ENCODE measurements at regions not wholly inside any gene's neighbourhood (a gene's known extent, or its start where the extent isn't known, plus 50 kb on each side); places are given as distances from the start of the nearest gene placed in this dataset.
A peak's percentile ranks its signal among the peaks of the same experiment; 100 is the strongest.

DNA sequence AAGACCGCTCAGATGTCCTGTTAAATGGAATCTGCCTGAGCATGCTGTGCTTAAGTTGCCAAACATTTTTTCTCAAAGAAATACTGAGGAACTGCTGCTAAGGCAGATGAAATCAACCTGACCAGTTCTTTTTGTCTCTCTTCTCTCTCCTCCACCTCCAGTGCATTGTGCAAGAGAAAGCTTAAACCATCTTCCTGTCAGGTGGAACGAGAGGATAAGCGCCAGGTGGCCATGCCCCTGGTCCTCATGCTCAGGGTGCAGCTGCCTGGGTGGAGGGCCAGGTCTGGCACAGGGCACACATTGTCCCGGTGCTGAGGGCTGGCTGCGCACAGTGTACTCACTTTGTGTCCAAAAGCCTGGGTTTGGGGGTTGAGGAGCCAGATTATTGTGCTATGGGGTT is 176.2 kb upstream of the TP63 start:
- DNase-seq (ENCODE audit: low read depth in 4 of 4, low spot score in 3 of 4): no peak

- no peak for DNase-seq (ENCODE audit: low read depth in 4 of 4, low spot score in 3 of 4)
Observed at GRCh38 chr3:189455641-189456417, 175.4 kb upstream of the TP63 start.

DNA sequence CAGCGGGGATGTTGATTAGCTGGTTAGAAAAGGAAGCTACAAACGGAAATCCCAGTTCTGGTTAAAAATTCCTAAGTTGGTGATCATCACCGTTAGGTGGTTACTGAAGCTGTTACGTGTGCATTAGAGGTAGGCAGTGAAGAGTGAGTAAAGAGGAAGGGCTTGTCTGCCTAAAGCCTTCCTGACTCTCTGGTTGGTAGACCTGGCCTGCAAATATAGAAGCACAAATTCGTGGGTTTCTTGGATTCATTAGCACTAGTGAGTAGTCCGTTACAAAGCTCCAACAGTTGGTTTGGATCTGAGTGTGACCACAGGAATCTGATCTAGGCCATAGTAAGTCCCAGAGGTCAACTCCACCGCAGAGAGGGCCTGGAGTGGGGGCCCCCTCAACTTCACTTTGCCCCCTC is 174.0 kb upstream of the TP63 start:
- no peak for DNase-seq (ENCODE audit: low read depth in 4 of 4, low spot score in 3 of 4)

- no peak for DNase-seq (ENCODE audit: low read depth in 4 of 4, low spot score in 3 of 4)
Observed at GRCh38 chr3:189457631-189458412, 173.4 kb upstream of the TP63 start.

DNA sequence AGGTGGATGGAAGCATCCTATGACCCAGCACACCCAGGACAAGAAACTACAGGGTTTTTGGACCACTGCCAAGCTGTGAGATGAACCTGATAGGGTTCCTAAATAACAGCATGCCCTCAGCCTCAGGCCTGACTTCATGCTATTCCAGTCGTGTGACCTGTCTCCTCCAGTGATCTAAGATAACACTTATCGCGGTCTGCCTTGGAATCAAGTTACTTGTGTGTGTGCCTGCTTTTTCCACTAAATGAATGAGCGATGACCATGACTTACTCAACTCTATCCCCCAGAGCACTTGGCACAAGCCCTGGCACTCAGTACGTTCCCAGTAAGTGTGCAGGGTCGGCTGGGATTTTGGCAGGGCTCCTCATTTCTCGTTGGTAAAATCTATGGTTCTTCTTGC is 172.7 kb upstream of the TP63 start:
- DNase-seq (ENCODE audit: low read depth in 4 of 4, low spot score in 3 of 4): peak in 2 of 4 donors; percentile 10 to 17

- DNase-seq (ENCODE audit: low read depth in 4 of 4, low spot score in 3 of 4): no peak
Observed at GRCh38 chr3:189459231-189459630, 172.0 kb upstream of the TP63 start.

- DNase-seq (ENCODE audit: low read depth in 4 of 4, low spot score in 3 of 4): no peak
Observed at GRCh38 chr3:189460511-189460910, 170.7 kb upstream of the TP63 start.

GRCh38 chr3:189464799-189465198 is 166.4 kb upstream of the TP63 start:
- DNase-seq (ENCODE audit: low read depth in 4 of 4, low spot score in 3 of 4): no peak

DNA sequence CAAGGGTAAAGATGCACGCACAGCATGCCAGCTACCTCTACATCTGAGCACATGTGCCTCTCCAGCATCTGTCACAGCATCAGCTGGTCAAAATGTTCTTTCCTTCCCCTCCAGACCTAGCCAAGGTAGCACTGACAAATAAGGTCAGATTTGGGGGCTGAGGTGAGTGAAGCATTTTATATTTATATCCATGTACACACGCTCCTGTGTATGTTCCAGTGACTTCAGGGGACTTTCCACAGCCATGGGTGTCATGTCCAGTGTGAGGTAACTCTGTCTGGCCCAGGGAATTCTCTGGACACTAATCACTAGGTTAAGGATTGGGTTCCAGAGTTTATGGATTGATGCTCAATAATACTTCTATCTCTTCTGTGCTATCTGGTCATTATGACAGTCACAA is 165.2 kb upstream of the TP63 start:
- no peak for DNase-seq (ENCODE audit: low read depth in 4 of 4, low spot score in 3 of 4)

GRCh38 chr3:189467451-189467850 is 163.7 kb upstream of the TP63 start:
- no peak for DNase-seq (ENCODE audit: low read depth in 4 of 4, low spot score in 3 of 4)

- no peak for DNase-seq (ENCODE audit: low read depth in 4 of 4, low spot score in 3 of 4)
Observed at GRCh38 chr3:189474944-189475343, 156.2 kb upstream of the TP63 start.

GRCh38 chr3:189477614-189478013 is 153.6 kb upstream of the TP63 start:
- no peak for DNase-seq (ENCODE audit: low read depth in 4 of 4, low spot score in 3 of 4)

GRCh38 chr3:189486556-189486955 is 144.6 kb upstream of the TP63 start:
- no peak for DNase-seq (ENCODE audit: low read depth in 4 of 4, low spot score in 3 of 4)

GRCh38 chr3:189488241-189488767 is 142.9 kb upstream of the TP63 start:
- no peak for DNase-seq (ENCODE audit: low read depth in 4 of 4, low spot score in 3 of 4)

DNA sequence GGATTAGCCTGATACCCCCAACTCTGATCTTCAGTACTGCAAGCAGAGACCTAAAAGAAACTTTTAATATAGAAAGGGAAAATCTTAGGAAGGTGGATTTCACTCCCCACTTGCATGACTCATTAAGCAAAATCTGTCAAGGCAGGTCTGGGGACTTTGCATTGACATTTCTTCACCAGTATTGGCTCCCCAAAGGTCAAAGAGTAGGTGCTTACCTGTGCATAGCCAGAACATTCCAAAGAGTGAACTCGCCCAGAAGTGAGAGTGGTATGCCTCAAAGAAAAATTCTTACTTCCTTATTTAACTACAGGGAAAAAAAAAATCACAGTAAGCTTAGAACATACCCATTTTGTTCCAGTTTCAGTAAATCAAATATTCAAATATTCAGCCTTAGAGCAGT is 140.9 kb upstream of the TP63 start:
- DNase-seq (ENCODE audit: low read depth in 4 of 4, low spot score in 3 of 4): no peak

DNA sequence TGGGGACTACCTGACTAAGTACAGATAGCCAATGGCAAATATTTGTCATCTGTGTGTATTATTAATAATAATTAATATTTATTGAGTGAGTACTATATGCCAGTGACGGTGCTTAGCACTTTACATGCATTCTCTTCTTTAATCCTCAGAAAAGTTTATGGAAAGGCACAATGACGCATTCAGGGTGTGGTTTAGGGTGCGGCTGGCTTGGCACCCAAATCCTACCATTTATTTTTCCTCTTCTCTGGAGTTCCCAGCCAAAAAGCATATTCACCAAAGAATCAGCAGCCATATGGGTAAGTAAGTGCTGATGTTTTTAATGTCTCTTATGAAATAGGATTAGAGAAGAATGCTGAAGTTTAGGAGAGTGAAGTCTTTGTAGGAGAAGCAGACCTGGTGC is 140.4 kb upstream of the TP63 start:
- DNase-seq (ENCODE audit: low read depth in 4 of 4, low spot score in 3 of 4): no peak

DNA sequence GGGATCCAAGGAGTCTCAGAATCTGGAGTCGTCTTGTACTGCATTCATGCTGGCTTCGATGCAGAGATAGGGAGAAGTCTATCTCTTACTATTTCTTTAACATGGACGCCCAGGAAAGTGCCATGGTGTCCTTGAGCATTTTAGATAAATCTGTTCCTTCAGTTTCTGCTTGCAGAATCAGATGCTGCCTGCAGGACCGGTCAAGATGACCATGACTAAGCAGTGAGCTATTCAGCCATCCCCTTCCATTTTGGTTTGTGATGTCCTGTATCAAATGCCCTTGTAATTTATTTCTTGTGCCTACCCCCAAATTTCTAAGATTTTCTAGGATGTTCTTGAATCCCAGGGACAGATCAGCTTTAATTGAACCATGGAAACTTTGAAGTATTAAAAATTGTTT is 139.4 kb upstream of the TP63 start:
- DNase-seq (ENCODE audit: low read depth in 4 of 4, low spot score in 3 of 4): no peak

- DNase-seq (ENCODE audit: low read depth in 4 of 4, low spot score in 3 of 4): no peak
Observed at GRCh38 chr3:189493271-189493670, 137.9 kb upstream of the TP63 start.

DNA sequence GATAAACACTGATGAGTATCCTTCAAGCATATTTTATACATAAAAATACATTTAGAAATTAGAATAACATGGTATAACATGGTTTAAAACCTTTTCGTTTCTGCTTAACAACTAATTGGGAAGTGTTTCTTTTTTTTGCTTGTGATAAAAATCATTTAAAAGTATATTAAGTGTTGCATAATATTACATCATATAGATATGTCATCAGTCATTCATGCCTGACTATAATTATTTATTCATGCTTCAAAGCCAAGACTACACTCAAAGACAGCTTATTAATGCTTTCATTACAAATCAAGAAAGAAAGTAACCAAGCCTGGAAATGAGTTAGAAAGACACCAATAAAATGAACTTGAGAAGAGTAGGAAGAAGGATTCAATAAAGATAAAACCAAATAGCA is 136.6 kb upstream of the TP63 start:
- DNase-seq (ENCODE audit: low read depth in 4 of 4, low spot score in 3 of 4): no peak

- DNase-seq (ENCODE audit: low read depth in 4 of 4, low spot score in 3 of 4): no peak
Observed at GRCh38 chr3:189496375-189497138, 134.6 kb upstream of the TP63 start.

Data from right renal pelvis (tissue), 4 donors.